Hepatocyte (in vitro differentiated cells): ENCODE measurements at regions not wholly inside any gene's neighbourhood (a gene's known extent, or its start where the extent isn't known, plus 50 kb on each side); places are given as distances from the start of the nearest gene placed in this dataset.

ENCODE experiments used
- EZH2 ChIP-seq: fragments of 200-600 bp; sonication (generic); IDR thresholded peaks from 2 replicates; pipeline ENCODE4 v1.6.1; 2016; ENCODE audit warnings: antibody characterized with exemption, mild to moderate bottlenecking, borderline replicate concordance
- EZH2phosphoT487 ChIP-seq: fragments of 200-600 bp; sonication (generic); IDR thresholded peaks from one replicate; pipeline ENCODE4 v1.6.1; 2018; ENCODE audit warnings: antibody characterized with exemption, mild to moderate bottlenecking, low read depth, moderate library complexity; ENCODE audit not compliant: unreplicated experiment, severe bottlenecking
- TF ChIP-seq, protein P1 (sequence below): fragments of 200-600 bp; sonication (generic); IDR thresholded peaks from 2 replicates; pipeline ENCODE4 v1.5.1; 2016; ENCODE audit warnings: antibody characterized with exemption, mild to moderate bottlenecking; ENCODE audit not compliant: poor library complexity

DNA sequence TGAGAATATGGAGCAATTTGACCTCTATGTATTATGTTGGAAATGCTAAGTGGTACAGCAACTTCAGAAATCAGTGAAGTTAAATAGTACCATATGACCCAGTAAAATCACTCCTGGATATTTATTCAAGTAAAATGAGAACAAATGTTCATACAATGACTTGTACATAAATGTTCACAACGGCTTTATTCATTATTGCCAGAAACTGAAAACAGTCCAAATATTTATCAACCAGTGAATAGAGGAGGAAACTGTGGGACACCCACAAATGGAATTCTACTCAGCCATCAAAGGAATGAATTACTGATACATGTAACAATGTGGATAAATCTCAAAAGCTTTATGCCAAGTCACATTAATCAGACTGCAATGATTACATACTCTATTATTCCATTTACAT is 416.3 kb downstream of the AASDHPPT start:
- TF ChIP-seq, protein P1, sequence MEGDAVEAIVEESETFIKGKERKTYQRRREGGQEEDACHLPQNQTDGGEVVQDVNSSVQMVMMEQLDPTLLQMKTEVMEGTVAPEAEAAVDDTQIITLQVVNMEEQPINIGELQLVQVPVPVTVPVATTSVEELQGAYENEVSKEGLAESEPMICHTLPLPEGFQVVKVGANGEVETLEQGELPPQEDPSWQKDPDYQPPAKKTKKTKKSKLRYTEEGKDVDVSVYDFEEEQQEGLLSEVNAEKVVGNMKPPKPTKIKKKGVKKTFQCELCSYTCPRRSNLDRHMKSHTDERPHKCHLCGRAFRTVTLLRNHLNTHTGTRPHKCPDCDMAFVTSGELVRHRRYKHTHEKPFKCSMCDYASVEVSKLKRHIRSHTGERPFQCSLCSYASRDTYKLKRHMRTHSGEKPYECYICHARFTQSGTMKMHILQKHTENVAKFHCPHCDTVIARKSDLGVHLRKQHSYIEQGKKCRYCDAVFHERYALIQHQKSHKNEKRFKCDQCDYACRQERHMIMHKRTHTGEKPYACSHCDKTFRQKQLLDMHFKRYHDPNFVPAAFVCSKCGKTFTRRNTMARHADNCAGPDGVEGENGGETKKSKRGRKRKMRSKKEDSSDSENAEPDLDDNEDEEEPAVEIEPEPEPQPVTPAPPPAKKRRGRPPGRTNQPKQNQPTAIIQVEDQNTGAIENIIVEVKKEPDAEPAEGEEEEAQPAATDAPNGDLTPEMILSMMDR = no peak
- TF ChIP-seq EZH2 (no peak), EZH2phosphoT487 (no peak)
